Amygdala (tissue), 56 donors: ENCODE measurements at regions not wholly inside any gene's neighbourhood (a gene's known extent, or its start where the extent isn't known, plus 50 kb on each side); places are given as distances from the start of the nearest gene placed in this dataset.

Experiments
- DNase-seq, 56 donors: peaks; one replicate each; lab custom pipeline; 2025; lab: John Stamatoyannopoulos, UW

GRCh38 chr2:120439637-120440384, 93.9 kb downstream of the INHBB start:
- DNase-seq, result no peak

- DNase-seq, result no peak
Observed at GRCh38 chr2:120440521-120441350, 94.8 kb downstream of the INHBB start.

- DNase-seq, result no peak
Observed at GRCh38 chr2:120441351-120441700, 95.4 kb downstream of the INHBB start.

GRCh38 chr2:120441744-120442471, 96.0 kb downstream of the INHBB start:
- peak in 51 of 56 donors; percentile 8 to 81 (median 51) for DNase-seq

- DNase-seq, result no peak
Observed at GRCh38 chr2:120442541-120442922, 96.6 kb downstream of the INHBB start.

GRCh38 chr2:120442923-120443571, 97.1 kb downstream of the INHBB start:
- no peak for DNase-seq

- DNase-seq, result no peak
Observed at GRCh38 chr2:120443946-120444345, 98.0 kb downstream of the INHBB start.

- no peak for DNase-seq
Observed at GRCh38 chr2:120444691-120445240, 98.8 kb downstream of the INHBB start.

GRCh38 chr2:120445449-120446143, 99.7 kb downstream of the INHBB start:
- DNase-seq, result no peak

- DNase-seq, result no peak
Observed at GRCh38 chr2:120446236-120447126, 100.5 kb downstream of the INHBB start.

GRCh38 chr2:120447127-120447785, 101.3 kb downstream of the INHBB start:
- peak in 3 of 56 donors; percentile 7 to 31 (median 14) for DNase-seq

GRCh38 chr2:120448436-120448835, 102.5 kb downstream of the INHBB start:
- no peak for DNase-seq

GRCh38 chr2:120448961-120449810, 103.2 kb downstream of the INHBB start:
- DNase-seq, result no peak

GRCh38 chr2:120450196-120450820, 104.4 kb downstream of the INHBB start:
- no peak for DNase-seq

GRCh38 chr2:120451334-120451733, 105.4 kb downstream of the INHBB start:
- DNase-seq, result no peak

GRCh38 chr2:120452131-120452530, 106.2 kb downstream of the INHBB start:
- DNase-seq, result no peak
